GM12878 (cell line): ENCODE measurements at regions not wholly inside any gene's neighbourhood (a gene's known extent, or its start where the extent isn't known, plus 50 kb on each side); places are given as distances from the start of the nearest gene placed in this dataset.

Source experiments
- ATAC-seq: fragments of 200-7000 bp; cut with Tn5 transposase; 3 replicates; pipeline ENCODE4 v1.9.1; 2020; ENCODE audit warnings: mild to moderate bottlenecking, moderate library complexity
- BruUV-seq: library from RNA; stranded (reverse); fragments of 400-500 nt; replicated peaks from 2 replicates; lab custom pipeline; 2021; lab: Mats Ljungman, UMichigan
- CTCF ChIA-PET: fragments of 300-600 bp; sonication (Branson Sonifier 250); formaldehyde crosslinking; extraction: SDS; loops from one replicate; lab custom pipeline; 2021; ENCODE audit warnings: inconsistent platforms; lab: Yijun Ruan, JAX
- POLR2A ChIA-PET: fragments of 350-600 bp; formaldehyde crosslinking; extraction: SDS; loops from one replicate; lab custom pipeline; 2021; ENCODE audit warnings: inconsistent platforms; lab: Charles Lee
- RAD21 ChIA-PET: fragments of 300-600 bp; sonication (Branson Sonifier 250); formaldehyde crosslinking; loops from one replicate; lab custom pipeline; 2023; ENCODE audit warnings: antibody characterized with exemption; ENCODE audit not compliant: unreplicated experiment; lab: Charles Lee
- SMC1A ChIA-PET: fragments of 300-600 bp; sonication (Branson Sonifier 250); formaldehyde crosslinking; loops from one replicate; lab custom pipeline; 2023; ENCODE audit not compliant: unreplicated experiment, uncharacterized antibody; lab: Charles Lee
- DNase-seq: peaks from one replicate; pipeline ENCODE4 v3.0.0-alpha.2; 2011; ENCODE audit warnings: low read depth, low spot score
- FAIRE-seq: peaks from 3 replicates; lab custom pipeline; 2011; peaks lifted over from hg19 to GRCh38; lab: Jason Lieb, UNC
- H2AFZ ChIP-seq: 2 replicates; pipeline ENCODE4 v1.6.0; 2011; ENCODE audit warnings: low read depth, low read length, control low read depth; ENCODE audit not compliant: control insufficient read depth
- H3K27ac ChIP-seq: 2 replicates; pipeline ENCODE4 v1.5.1; 2011; ENCODE audit warnings: control low read depth; ENCODE audit not compliant: control insufficient read depth, insufficient read depth
- H3K27me3 ChIP-seq, 2 experiments: replicated peaks in 1 of 2; 2 replicates each; pipeline versions ENCODE4 v1.6.0 to v1.6.1; 2011; ENCODE audit warnings: low read length in 1 of 2; ENCODE audit not compliant: control insufficient read depth in 2 of 2, insufficient read depth in 2 of 2
- H3K36me3 ChIP-seq, 2 experiments: 2 replicates each; pipeline ENCODE4 v1.5.1; 2011; ENCODE audit warnings: low read length in 1 of 2; ENCODE audit not compliant: control insufficient read depth in 2 of 2, insufficient read depth in 2 of 2
- H3K4me1 ChIP-seq: 2 replicates; pipeline ENCODE4 v1.6.1; 2011; ENCODE audit warnings: mild to moderate bottlenecking, low read length, moderate library complexity, mixed read lengths; ENCODE audit not compliant: control insufficient read depth, insufficient read depth
- H3K4me2 ChIP-seq: 2 replicates; pipeline ENCODE4 v1.6.0; 2011; ENCODE audit warnings: control low read depth; ENCODE audit not compliant: control insufficient read depth, insufficient read depth
- H3K4me3 ChIP-seq: fragments of 200-600 bp; sonication (generic); 2 replicates; pipeline ENCODE4 v1.5.1; 2016
- H3K79me2 ChIP-seq: 2 replicates; pipeline ENCODE4 v1.6.0; 2011; ENCODE audit warnings: low read length; ENCODE audit not compliant: control insufficient read depth, insufficient read depth
- H3K9ac ChIP-seq: 2 replicates; pipeline ENCODE4 v1.8.0; 2011; ENCODE audit warnings: low read length, control low read depth, mixed read lengths; ENCODE audit not compliant: control insufficient read depth, insufficient read depth
- H3K9me3 ChIP-seq: replicated peaks from 3 replicates; pipeline ENCODE4 v1.5.1; 2011; ENCODE audit warnings: mild to moderate bottlenecking, low read length; ENCODE audit not compliant: control insufficient read depth, insufficient read depth
- H4K20me1 ChIP-seq: 2 replicates; pipeline ENCODE4 v1.6.0; 2011; ENCODE audit not compliant: control insufficient read depth, insufficient read depth
- CEBPB ChIP-seq, 2 experiments: fragments of 150-350 bp in 1 of 2; IDR thresholded peaks; 2 replicates each; pipeline ENCODE4 v1.6.1; 2012 to 2014; ENCODE audit warnings: low read depth in 2 of 2, low read length in 2 of 2, borderline replicate concordance in 1 of 2, inconsistent platforms in 1 of 2
- POLR2AphosphoS5 ChIP-seq: IDR thresholded peaks from 2 replicates; pipeline ENCODE4 v1.6.1; 2011; ENCODE audit warnings: mild to moderate bottlenecking, low read length, inconsistent platforms
- RBBP5 ChIP-seq: fragments of 200-600 bp; sonication (generic); conservative IDR thresholded peaks from 2 replicates; pipeline ENCODE4 v1.6.1; 2016
- TCF3 ChIP-seq: IDR thresholded peaks from 2 replicates; pipeline ENCODE4 v1.6.1; 2012; ENCODE audit warnings: low read depth, mild to moderate bottlenecking, low read length, borderline replicate concordance; ENCODE audit not compliant: insufficient read depth
- YY1 ChIP-seq: IDR thresholded peaks from 2 replicates; pipeline ENCODE4 v1.6.1; 2011; ENCODE audit warnings: low read depth, mild to moderate bottlenecking, low read length
- ZNF24 ChIP-seq: fragments of 450-650 bp; IDR thresholded peaks from 2 replicates; pipeline ENCODE4 v1.6.1; 2017; ENCODE audit warnings: antibody characterized with exemption, mild to moderate bottlenecking
- WGBS: methylation state at CpG from one replicate; pipeline ENCODE4 v1.1.6; 2016; ENCODE audit warnings: low lambda C conversion rate; ENCODE audit not compliant: insufficient replicate concordance, insufficient coverage; ENCODE audit errors: missing lambda C conversion rate; 5-methylcytosine and 5-hydroxymethylcytosine counted together
- in situ Hi-C: fragments of 300-500 bp; cut with MboI; formaldehyde crosslinking; loops from 9 replicates; pipeline ENCODE4 v1.14.3; 2018; ENCODE audit warnings: mixed read lengths
- intact Hi-C: fragments of 100-400 bp; cut with micrococcal nuclease; formaldehyde crosslinking; loops from one replicate; pipeline ENCODE4 v1.14.2; 2022; ENCODE audit not compliant: unreplicated experiment
- TF ChIP-seq, protein P1 (sequence below): fragments of 450-650 bp; formaldehyde crosslinking; IDR thresholded peaks from 2 replicates; pipeline ENCODE4 v1.5.0; 2022; ENCODE audit warnings: mild to moderate bottlenecking, missing genetic modification characterization
- TF ChIP-seq, protein P2 (sequence below): IDR thresholded peaks from 2 replicates; pipeline ENCODE4 v1.6.1; 2011; ENCODE audit warnings: borderline replicate concordance, low read depth, mild to moderate bottlenecking, moderate library complexity, low read length; ENCODE audit not compliant: insufficient read depth, poor library complexity, severe bottlenecking

- WGBS, result 100% methylated on average over 1 of the region's 1 CpG
These were observed 186.6 kb upstream of the KRR1 start for GRCh38 chr12:75698052-75698451.

More at GRCh38 chr12:75698052-75698451, 186.6 kb upstream of the KRR1 start:
- Histone ChIP-seq H3K4me2 (no peak overlapping the region), H2AFZ (no peak overlapping the region), H3K9ac (no peak overlapping the region), H4K20me1 (no peaks in the 10 kb centered on the region), H3K79me2 (no peaks in the 10 kb centered on the region), H3K36me3 (no peaks in the 10 kb centered on the region), H3K4me3 (no peak overlapping the region), H3K27me3 (no peaks in the 10 kb centered on the region), H3K4me1 (no peaks in the 10 kb centered on the region), H3K27ac (no peak overlapping the region), H3K9me3 (no peaks in the 10 kb centered on the region)
- in situ Hi-C loops, result no loop called here
- no TSS peak for BruUV-seq
- POLR2A ChIA-PET, result interaction anchor here (1.0 kb wide), 1 partner anchor 11 kb away, joined by 3 read pairs; no protein-coding TSS in a partner anchor
- no peak for TF ChIP-seq POLR2AphosphoS5
- no peak for TF ChIP-seq YY1
- TF ChIP-seq CEBPB (IDR thresholded peaks at IDR 0.05; ENCODE audit: borderline replicate concordance in 1 of 2, low read depth in 2 of 2, low read length in 2 of 2), result no peak
- no peak for TF ChIP-seq ZNF24
- TF ChIP-seq, protein P1, sequence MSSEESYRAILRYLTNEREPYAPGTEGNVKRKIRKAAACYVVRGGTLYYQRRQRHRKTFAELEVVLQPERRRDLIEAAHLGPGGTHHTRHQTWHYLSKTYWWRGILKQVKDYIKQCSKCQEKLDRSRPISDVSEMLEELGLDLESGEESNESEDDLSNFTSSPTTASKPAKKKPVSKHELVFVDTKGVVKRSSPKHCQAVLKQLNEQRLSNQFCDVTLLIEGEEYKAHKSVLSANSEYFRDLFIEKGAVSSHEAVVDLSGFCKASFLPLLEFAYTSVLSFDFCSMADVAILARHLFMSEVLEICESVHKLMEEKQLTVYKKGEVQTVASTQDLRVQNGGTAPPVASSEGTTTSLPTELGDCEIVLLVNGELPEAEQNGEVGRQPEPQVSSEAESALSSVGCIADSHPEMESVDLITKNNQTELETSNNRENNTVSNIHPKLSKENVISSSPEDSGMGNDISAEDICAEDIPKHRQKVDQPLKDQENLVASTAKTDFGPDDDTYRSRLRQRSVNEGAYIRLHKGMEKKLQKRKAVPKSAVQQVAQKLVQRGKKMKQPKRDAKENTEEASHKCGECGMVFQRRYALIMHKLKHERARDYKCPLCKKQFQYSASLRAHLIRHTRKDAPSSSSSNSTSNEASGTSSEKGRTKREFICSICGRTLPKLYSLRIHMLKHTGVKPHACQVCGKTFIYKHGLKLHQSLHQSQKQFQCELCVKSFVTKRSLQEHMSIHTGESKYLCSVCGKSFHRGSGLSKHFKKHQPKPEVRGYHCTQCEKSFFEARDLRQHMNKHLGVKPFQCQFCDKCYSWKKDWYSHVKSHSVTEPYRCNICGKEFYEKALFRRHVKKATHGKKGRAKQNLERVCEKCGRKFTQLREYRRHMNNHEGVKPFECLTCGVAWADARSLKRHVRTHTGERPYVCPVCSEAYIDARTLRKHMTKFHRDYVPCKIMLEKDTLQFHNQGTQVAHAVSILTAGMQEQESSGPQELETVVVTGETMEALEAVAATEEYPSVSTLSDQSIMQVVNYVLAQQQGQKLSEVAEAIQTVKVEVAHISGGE (CRISPR knock-in tag), result no peak
- TF ChIP-seq, protein P2, sequence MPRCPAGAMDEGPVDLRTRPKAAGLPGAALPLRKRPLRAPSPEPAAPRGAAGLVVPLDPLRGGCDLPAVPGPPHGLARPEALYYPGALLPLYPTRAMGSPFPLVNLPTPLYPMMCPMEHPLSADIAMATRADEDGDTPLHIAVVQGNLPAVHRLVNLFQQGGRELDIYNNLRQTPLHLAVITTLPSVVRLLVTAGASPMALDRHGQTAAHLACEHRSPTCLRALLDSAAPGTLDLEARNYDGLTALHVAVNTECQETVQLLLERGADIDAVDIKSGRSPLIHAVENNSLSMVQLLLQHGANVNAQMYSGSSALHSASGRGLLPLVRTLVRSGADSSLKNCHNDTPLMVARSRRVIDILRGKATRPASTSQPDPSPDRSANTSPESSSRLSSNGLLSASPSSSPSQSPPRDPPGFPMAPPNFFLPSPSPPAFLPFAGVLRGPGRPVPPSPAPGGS, result no peak
- no peak for TF ChIP-seq RBBP5
- TF ChIP-seq TCF3, result no peak
- ATAC-seq (no peak), DNase-seq (no peak), FAIRE-seq (no peak)
- RAD21 ChIA-PET, result no interaction called here
- SMC1A ChIA-PET, result interaction anchor here (0.9 to 1.8 kb wide), 5 partner anchors 11 to 334 kb away, joined by 3 to 8 read pairs (median 4); partner anchors contain the start of gene PHLDA1
- intact Hi-C loops, result no loop called here
- CTCF ChIA-PET, result interaction anchor here (1.0 kb wide), 1 partner anchor 9 kb away, joined by 3 read pairs; no protein-coding TSS in a partner anchor
